ENCODE measurements at regions not wholly inside any gene's neighbourhood (a gene's known extent, or its start where the extent isn't known, plus 50 kb on each side); places are given as distances from the start of the nearest gene placed in this dataset.
"Not testable (repeated sequence)": the region's sequence is repeated elsewhere in the genome, so short reads cannot be mapped to it uniquely, and the experiment has no call there.

GRCh38 chr20:6692566-6693173 lies 74.8 kb upstream of the BMP2 start:
- no peak for DNase-seq

GRCh38 chr20:6691516-6691915 lies 76.0 kb upstream of the BMP2 start:
- no peak for DNase-seq

- no peak for DNase-seq
These were observed 78.0 kb upstream of the BMP2 start for GRCh38 chr20:6689339-6689973.

GRCh38 chr20:6686171-6686570 lies 81.3 kb upstream of the BMP2 start:
- DNase-seq, result no peak

- no peak for DNase-seq
These were observed 81.9 kb upstream of the BMP2 start for GRCh38 chr20:6685626-6686025.

- DNase-seq, result no peak
These were observed 82.3 kb upstream of the BMP2 start for GRCh38 chr20:6685181-6685582.

GRCh38 chr20:6683021-6683977 lies 84.2 kb upstream of the BMP2 start:
- DNase-seq, result no peak

GRCh38 chr20:6680854-6681253 lies 86.6 kb upstream of the BMP2 start:
- DNase-seq, result no peak

GRCh38 chr20:6680441-6680840 lies 87.0 kb upstream of the BMP2 start:
- no peak for DNase-seq

GRCh38 chr20:6679086-6679485 lies 88.4 kb upstream of the BMP2 start:
- no peak for DNase-seq

GRCh38 chr20:6678101-6678500 lies 89.4 kb upstream of the BMP2 start:
- no peak for DNase-seq

GRCh38 chr20:6674831-6675230 lies 92.7 kb upstream of the BMP2 start:
- DNase-seq, result no peak

- no peak for DNase-seq
These were observed 94.4 kb upstream of the BMP2 start for GRCh38 chr20:6673071-6673470.

- DNase-seq, result no peak
These were observed 95.7 kb upstream of the BMP2 start for GRCh38 chr20:6671829-6672228.

GRCh38 chr20:6668546-6668945 lies 98.9 kb upstream of the BMP2 start:
- no peak for DNase-seq

- no peak for DNase-seq
These were observed 101.7 kb upstream of the BMP2 start for GRCh38 chr20:6665621-6666355.

GRCh38 chr20:6665161-6665560 lies 102.3 kb upstream of the BMP2 start:
- DNase-seq, result no peak

- DNase-seq, result no peak
These were observed 102.9 kb upstream of the BMP2 start for GRCh38 chr20:6664574-6664973.

- no peak for DNase-seq
These were observed 103.6 kb upstream of the BMP2 start for GRCh38 chr20:6663751-6664388.

- no peak for DNase-seq
These were observed 104.4 kb upstream of the BMP2 start for GRCh38 chr20:6663104-6663503.

- DNase-seq, result no peak
These were observed 105.2 kb upstream of the BMP2 start for GRCh38 chr20:6662309-6662708.

GRCh38 chr20:6660441-6660840 lies 107.0 kb upstream of the BMP2 start:
- no peak for DNase-seq

- DNase-seq, result not testable (repeated sequence)
These were observed 108.6 kb upstream of the BMP2 start for GRCh38 chr20:6658909-6659308.
